Amniotic stem cell (primary cell): ENCODE measurements at regions not wholly inside any gene's neighbourhood (a gene's known extent, or its start where the extent isn't known, plus 50 kb on each side); places are given as distances from the start of the nearest gene placed in this dataset.
"Not testable (repeated sequence)": the region's sequence is repeated elsewhere in the genome, so short reads cannot be mapped to it uniquely, and the experiment has no call there.

Experiments
- DNase-seq: peaks from one replicate; lab custom pipeline; 2025; lab: John Stamatoyannopoulos, UW

GRCh38 chr14:52124791-52125684, 56.2 kb upstream of the NID2 start:
- DNase-seq = no peak

- DNase-seq = not testable (repeated sequence)
These were observed 53.3 kb upstream of the NID2 start for GRCh38 chr14:52122163-52122562.

GRCh38 chr14:52121441-52121840, 52.6 kb upstream of the NID2 start:
- DNase-seq = no peak

GRCh38 chr14:52119030-52119429, 50.2 kb upstream of the NID2 start:
- DNase-seq = no peak
